AG09319 (cell line): ENCODE measurements at regions not wholly inside any gene's neighbourhood (a gene's known extent, or its start where the extent isn't known, plus 50 kb on each side); places are given as distances from the start of the nearest gene placed in this dataset.

Experiments used
- DNase-seq: peaks from one replicate; pipeline ENCODE4 v3.0.0-alpha.2; 2010; ENCODE audit warnings: low read depth; ENCODE audit errors: extremely low read depth
- TF ChIP-seq, protein P1 (sequence below): IDR thresholded peaks from 2 replicates; pipeline ENCODE4 v1.5.1; 2011; ENCODE audit warnings: low read depth, mild to moderate bottlenecking, inconsistent platforms, low read length, moderate library complexity

- DNase-seq, result peak; percentile 53
- TF ChIP-seq, protein P1, sequence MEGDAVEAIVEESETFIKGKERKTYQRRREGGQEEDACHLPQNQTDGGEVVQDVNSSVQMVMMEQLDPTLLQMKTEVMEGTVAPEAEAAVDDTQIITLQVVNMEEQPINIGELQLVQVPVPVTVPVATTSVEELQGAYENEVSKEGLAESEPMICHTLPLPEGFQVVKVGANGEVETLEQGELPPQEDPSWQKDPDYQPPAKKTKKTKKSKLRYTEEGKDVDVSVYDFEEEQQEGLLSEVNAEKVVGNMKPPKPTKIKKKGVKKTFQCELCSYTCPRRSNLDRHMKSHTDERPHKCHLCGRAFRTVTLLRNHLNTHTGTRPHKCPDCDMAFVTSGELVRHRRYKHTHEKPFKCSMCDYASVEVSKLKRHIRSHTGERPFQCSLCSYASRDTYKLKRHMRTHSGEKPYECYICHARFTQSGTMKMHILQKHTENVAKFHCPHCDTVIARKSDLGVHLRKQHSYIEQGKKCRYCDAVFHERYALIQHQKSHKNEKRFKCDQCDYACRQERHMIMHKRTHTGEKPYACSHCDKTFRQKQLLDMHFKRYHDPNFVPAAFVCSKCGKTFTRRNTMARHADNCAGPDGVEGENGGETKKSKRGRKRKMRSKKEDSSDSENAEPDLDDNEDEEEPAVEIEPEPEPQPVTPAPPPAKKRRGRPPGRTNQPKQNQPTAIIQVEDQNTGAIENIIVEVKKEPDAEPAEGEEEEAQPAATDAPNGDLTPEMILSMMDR, result no peak
These were observed 62.2 kb upstream of the MRPS22 start for GRCh38 chr3:139281522-139282196.

DNA sequence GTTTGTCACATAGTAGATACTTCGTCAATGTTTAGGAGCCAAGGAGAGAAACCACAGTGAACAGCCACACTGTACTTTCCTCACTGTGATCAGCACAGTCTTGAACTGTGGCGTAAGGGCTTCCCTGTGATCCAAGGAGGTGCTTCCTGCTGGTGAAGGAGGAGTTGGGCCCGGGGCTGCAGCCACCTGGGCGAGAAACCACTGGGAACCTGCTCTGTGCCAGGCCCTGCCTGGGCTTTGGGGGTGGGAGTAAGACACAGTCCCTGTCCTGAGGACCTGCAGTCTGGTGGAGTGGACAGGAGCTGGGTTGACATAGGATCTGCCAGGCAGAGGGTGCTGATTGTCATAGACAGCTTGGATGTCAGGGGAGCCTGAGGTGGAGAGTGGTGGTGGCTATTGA is 60.5 kb upstream of the MRPS22 start:
- DNase-seq, result no peak
- TF ChIP-seq, protein P1, result no peak

DNA sequence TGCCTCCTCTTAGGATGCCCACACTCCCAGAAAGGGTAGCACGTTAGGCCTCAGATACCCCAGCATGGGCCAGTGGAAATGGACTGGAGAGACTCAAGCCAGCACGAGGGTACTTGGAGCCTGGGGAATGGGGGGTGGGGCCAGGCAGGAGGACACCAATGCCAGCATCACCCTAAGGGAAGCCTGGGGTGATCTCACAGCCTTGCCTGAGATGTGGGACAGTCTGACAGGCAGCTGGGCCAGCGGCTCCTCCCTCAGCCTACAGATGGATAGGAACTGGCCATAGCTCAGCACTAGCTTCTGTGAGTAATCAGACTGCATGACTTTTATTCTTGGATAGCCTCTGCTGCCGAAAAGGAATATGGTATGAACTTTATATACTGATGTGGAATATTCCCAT is 59.6 kb upstream of the MRPS22 start:
- TF ChIP-seq, protein P1, result no peak
- peak; percentile 8 for DNase-seq

DNA sequence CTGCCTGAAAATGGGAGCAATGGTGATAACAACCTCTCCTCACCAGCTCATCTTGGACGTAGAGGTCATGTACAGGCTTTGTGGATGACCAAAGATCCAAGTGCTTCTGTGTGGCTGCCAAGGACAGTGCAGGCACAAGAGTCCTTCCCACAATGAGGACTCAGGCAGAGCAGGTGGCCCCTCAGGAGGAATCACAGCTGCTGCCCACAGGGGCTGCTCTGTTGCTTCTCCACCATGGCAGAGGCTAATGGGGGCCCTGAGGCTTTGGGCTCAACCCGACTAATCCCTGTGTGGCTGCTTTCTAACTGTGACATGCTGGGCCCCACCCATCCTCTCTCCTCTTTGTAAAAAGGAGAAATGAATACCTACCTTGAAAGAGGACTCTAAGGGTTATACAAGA is 58.1 kb upstream of the MRPS22 start:
- no peak for DNase-seq
- TF ChIP-seq, protein P1, result no peak

DNA sequence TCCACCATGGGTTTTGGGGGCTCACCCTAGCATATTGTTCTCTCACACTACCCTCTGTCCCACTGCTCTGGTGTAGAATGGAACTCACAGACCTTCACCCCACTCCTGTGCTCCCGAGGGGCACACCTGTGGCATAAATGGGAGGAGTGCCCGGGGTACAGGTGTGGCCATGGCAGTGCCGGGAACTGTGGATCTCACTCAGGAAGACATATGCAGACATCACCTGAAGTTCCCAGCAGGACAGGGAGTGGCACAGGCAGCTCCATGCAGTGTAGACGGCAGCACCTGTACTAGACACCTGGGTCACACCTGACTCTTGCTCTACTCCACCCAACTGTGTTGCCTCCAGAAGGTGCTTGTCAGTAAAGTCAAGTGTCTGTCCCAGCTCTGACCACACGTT is 57.6 kb upstream of the MRPS22 start:
- TF ChIP-seq, protein P1, result no peak
- no peak for DNase-seq

GRCh38 chr3:139286825-139287224 is 57.0 kb upstream of the MRPS22 start:
- TF ChIP-seq, protein P1, result no peak
- no peak for DNase-seq

DNA sequence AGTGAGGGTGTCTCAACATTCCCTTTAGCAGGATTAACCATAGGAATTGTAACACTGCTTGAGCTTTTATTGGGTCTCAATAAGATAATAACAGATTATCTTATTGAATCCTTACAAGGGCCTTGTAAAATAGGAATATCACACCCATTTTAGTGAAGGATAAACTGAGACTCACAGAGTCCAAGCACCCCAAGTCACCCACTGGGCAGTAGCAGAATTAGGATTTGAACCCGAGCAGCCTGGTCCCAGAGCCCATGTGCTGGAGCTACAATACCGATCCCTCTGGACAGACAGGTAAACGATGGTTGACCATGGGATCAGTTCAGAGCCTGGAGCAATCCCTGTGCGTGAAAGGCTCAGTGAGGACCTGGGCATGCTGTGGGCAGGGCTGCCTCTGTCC is 56.3 kb upstream of the MRPS22 start:
- TF ChIP-seq, protein P1, result no peak
- DNase-seq, result no peak
